ENCODE measurements at regions not wholly inside any gene's neighbourhood (a gene's known extent, or its start where the extent isn't known, plus 50 kb on each side); places are given as distances from the start of the nearest gene placed in this dataset.

DNA sequence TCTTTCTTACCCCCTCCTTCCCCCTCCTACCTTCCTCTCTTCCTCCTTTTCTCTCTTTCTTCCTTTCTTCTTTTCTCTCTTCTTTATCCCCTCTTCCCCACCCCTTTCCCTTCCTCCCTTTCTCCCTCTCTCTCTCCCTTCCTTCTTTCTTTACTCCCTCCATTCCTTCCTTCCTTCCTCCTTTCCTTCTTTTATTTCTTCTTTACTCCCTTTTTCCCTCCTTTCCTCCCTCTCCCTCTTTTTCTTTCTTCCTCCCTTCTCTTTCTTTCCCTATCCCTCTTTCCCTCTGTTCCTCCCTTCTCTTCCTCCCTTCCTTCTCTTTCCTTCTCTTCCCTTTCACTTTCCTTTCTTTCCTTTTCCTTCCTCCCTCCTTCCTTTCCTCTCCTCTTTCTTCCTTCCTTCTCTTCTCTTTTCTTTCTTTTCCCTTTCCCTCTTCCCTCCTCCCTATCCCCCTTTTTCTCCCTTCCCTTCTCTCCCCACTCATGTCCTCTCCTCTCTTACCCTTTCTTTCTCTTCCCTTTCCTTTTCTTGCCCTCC is 302.3 kb upstream of the TBX3 start:
- TF ChIP-seq, protein P1, sequence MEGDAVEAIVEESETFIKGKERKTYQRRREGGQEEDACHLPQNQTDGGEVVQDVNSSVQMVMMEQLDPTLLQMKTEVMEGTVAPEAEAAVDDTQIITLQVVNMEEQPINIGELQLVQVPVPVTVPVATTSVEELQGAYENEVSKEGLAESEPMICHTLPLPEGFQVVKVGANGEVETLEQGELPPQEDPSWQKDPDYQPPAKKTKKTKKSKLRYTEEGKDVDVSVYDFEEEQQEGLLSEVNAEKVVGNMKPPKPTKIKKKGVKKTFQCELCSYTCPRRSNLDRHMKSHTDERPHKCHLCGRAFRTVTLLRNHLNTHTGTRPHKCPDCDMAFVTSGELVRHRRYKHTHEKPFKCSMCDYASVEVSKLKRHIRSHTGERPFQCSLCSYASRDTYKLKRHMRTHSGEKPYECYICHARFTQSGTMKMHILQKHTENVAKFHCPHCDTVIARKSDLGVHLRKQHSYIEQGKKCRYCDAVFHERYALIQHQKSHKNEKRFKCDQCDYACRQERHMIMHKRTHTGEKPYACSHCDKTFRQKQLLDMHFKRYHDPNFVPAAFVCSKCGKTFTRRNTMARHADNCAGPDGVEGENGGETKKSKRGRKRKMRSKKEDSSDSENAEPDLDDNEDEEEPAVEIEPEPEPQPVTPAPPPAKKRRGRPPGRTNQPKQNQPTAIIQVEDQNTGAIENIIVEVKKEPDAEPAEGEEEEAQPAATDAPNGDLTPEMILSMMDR (IDR thresholded peaks at IDR 0.05; ENCODE audit: low read depth, low read length, missing input control): no peak
- TF ChIP-seq, protein P2, sequence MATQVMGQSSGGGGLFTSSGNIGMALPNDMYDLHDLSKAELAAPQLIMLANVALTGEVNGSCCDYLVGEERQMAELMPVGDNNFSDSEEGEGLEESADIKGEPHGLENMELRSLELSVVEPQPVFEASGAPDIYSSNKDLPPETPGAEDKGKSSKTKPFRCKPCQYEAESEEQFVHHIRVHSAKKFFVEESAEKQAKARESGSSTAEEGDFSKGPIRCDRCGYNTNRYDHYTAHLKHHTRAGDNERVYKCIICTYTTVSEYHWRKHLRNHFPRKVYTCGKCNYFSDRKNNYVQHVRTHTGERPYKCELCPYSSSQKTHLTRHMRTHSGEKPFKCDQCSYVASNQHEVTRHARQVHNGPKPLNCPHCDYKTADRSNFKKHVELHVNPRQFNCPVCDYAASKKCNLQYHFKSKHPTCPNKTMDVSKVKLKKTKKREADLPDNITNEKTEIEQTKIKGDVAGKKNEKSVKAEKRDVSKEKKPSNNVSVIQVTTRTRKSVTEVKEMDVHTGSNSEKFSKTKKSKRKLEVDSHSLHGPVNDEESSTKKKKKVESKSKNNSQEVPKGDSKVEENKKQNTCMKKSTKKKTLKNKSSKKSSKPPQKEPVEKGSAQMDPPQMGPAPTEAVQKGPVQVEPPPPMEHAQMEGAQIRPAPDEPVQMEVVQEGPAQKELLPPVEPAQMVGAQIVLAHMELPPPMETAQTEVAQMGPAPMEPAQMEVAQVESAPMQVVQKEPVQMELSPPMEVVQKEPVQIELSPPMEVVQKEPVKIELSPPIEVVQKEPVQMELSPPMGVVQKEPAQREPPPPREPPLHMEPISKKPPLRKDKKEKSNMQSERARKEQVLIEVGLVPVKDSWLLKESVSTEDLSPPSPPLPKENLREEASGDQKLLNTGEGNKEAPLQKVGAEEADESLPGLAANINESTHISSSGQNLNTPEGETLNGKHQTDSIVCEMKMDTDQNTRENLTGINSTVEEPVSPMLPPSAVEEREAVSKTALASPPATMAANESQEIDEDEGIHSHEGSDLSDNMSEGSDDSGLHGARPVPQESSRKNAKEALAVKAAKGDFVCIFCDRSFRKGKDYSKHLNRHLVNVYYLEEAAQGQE (IDR thresholded peaks at IDR 0.05): no peak
- TF ChIP-seq RAD21 (IDR thresholded peaks at IDR 0.05) (no peak), TAF1 (conservative IDR thresholded peaks at IDR 0.05) (no peak), EGR1 (IDR thresholded peaks at IDR 0.05; ENCODE audit: low read depth in 2 of 2) (no peak)
- TF ChIP-seq, protein P3, sequence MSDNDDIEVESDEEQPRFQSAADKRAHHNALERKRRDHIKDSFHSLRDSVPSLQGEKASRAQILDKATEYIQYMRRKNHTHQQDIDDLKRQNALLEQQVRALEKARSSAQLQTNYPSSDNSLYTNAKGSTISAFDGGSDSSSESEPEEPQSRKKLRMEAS (IDR thresholded peaks at IDR 0.05): no peak

All from liver (tissue), 3 donors.